ENCODE measurements at regions not wholly inside any gene's neighbourhood (a gene's known extent, or its start where the extent isn't known, plus 50 kb on each side); places are given as distances from the start of the nearest gene placed in this dataset.

- DNase-seq: no peak
- H3K27me3 ChIP-seq (ENCODE audit: insufficient read depth, low read depth, severe bottlenecking): no peaks in the 10 kb centered on the region
- H3K4me3 ChIP-seq (ENCODE audit: low read depth, low read length): no peak overlapping the region
- H3K9me3 ChIP-seq (ENCODE audit: severe bottlenecking): no peaks in the 10 kb centered on the region
- H3K27ac ChIP-seq: no peak overlapping the region
- no peaks in the 10 kb centered on the region for H3K36me3 ChIP-seq
- TF ChIP-seq CTCF (IDR thresholded peaks at IDR 0.05; ENCODE audit: low read depth, low read length): no peak
These were observed 136.3 kb downstream of the HS3ST3B1 start for GRCh38 chr17:14437176-14437575.

DNA sequence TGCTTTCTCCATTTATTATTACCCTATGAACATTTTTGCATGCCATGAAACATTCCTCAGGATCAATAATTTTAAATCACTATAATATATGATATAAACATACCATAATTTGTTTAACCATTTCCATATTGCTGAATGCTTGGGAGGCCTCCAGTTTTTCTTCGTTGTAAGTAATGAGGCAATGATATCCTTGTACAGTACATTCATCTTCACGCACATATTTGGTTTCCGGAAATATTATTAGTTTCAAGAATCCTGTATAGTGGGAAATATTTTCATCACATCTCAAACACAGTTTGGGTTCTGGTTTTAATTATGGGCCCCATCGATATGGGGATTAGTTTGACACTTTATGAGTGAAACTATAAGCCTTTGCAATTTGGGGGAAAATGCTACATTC, 135.4 kb downstream of the HS3ST3B1 start:
- TF ChIP-seq CTCF (IDR thresholded peaks at IDR 0.05; ENCODE audit: low read depth, low read length): no peak

GRCh38 chr17:14434506-14434905, 133.6 kb downstream of the HS3ST3B1 start:
- no peak overlapping the region for H3K27ac ChIP-seq
- no peaks in the 10 kb centered on the region for H3K27me3 ChIP-seq (ENCODE audit: insufficient read depth, low read depth, severe bottlenecking)
- TF ChIP-seq CTCF (IDR thresholded peaks at IDR 0.05; ENCODE audit: low read depth, low read length): no peak
- no peaks in the 10 kb centered on the region for H3K36me3 ChIP-seq
- H3K4me3 ChIP-seq (ENCODE audit: low read depth, low read length): no peak overlapping the region
- no peak for DNase-seq
- H3K9me3 ChIP-seq (ENCODE audit: severe bottlenecking): no peaks in the 10 kb centered on the region

More for the DNA sequence above, 135.4 kb downstream of the HS3ST3B1 start:
- H3K4me3 ChIP-seq (ENCODE audit: low read depth, low read length): no peak overlapping the region
- H3K27ac ChIP-seq: no peak overlapping the region
- no peaks in the 10 kb centered on the region for H3K27me3 ChIP-seq (ENCODE audit: insufficient read depth, low read depth, severe bottlenecking)
- DNase-seq: no peak
- no peaks in the 10 kb centered on the region for H3K36me3 ChIP-seq
- H3K9me3 ChIP-seq (ENCODE audit: severe bottlenecking): no peaks in the 10 kb centered on the region

GRCh38 chr17:14432079-14432478, 131.2 kb downstream of the HS3ST3B1 start:
- no peak for DNase-seq
- H3K27ac ChIP-seq: no peak overlapping the region
- no peak overlapping the region for H3K4me3 ChIP-seq (ENCODE audit: low read depth, low read length)
- H3K9me3 ChIP-seq (ENCODE audit: severe bottlenecking): no peaks in the 10 kb centered on the region
- no peaks in the 10 kb centered on the region for H3K36me3 ChIP-seq
- no peaks in the 10 kb centered on the region for H3K27me3 ChIP-seq (ENCODE audit: insufficient read depth, low read depth, severe bottlenecking)
- TF ChIP-seq CTCF (IDR thresholded peaks at IDR 0.05; ENCODE audit: low read depth, low read length): no peak

DNA sequence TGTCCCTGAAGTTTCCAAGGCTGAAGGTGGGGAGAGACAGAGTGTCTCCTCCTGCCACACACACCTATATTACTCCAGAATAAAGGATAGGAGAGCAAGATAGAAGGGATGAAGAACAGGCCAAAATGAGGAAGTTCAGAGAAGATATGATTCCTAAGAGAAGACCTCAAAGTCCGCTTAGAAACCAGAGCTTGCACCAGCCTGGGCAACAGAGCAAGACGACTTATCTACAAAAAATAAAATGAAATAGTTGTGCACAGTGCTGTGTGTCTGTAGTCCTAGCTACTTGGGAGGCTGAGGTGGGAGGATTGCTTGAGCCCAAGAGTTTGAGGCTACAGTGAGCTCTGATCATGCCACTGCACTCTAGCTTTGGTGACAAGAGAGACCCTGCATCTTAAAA, 128.2 kb downstream of the HS3ST3B1 start:
- no peaks in the 10 kb centered on the region for H3K36me3 ChIP-seq
- no peak for TF ChIP-seq CTCF (IDR thresholded peaks at IDR 0.05; ENCODE audit: low read depth, low read length)
- H3K27me3 ChIP-seq (ENCODE audit: insufficient read depth, low read depth, severe bottlenecking): no peaks in the 10 kb centered on the region
- no peak overlapping the region for H3K4me3 ChIP-seq (ENCODE audit: low read depth, low read length)
- DNase-seq: no peak
- H3K9me3 ChIP-seq (ENCODE audit: severe bottlenecking): no peaks in the 10 kb centered on the region
- H3K27ac ChIP-seq: no peak overlapping the region

- no peak for DNase-seq
- no peak overlapping the region for H3K27ac ChIP-seq
- no peaks in the 10 kb centered on the region for H3K9me3 ChIP-seq (ENCODE audit: severe bottlenecking)
- H3K27me3 ChIP-seq (ENCODE audit: insufficient read depth, low read depth, severe bottlenecking): no peaks in the 10 kb centered on the region
- no peak overlapping the region for H3K4me3 ChIP-seq (ENCODE audit: low read depth, low read length)
- no peak for TF ChIP-seq CTCF (IDR thresholded peaks at IDR 0.05; ENCODE audit: low read depth, low read length)
- H3K36me3 ChIP-seq: no peaks in the 10 kb centered on the region
These were observed 127.8 kb downstream of the HS3ST3B1 start for GRCh38 chr17:14428648-14429029.

Data from WERI-Rb-1 (cell line).